Muscle of arm (tissue), 1 donor: ENCODE measurements at regions not wholly inside any gene's neighbourhood (a gene's known extent, or its start where the extent isn't known, plus 50 kb on each side); places are given as distances from the start of the nearest gene placed in this dataset.
"Not testable (repeated sequence)": the region's sequence is repeated elsewhere in the genome, so short reads cannot be mapped to it uniquely, and the experiment has no call there.

Source experiments
- DNase-seq: peaks from one replicate; pipeline ENCODE4 v3.0.0-alpha.2; 2013

GRCh38 chr20:58040447-58041290, 187.8 kb downstream of the ANKRD60 start:
- DNase-seq: no peak

GRCh38 chr20:58039274-58040092, 189.0 kb downstream of the ANKRD60 start:
- DNase-seq: no peak

GRCh38 chr20:58038123-58038654, 190.3 kb downstream of the ANKRD60 start:
- no peak for DNase-seq

GRCh38 chr20:58037631-58038030, 190.8 kb downstream of the ANKRD60 start:
- no peak for DNase-seq

GRCh38 chr20:58033026-58033536, 195.4 kb downstream of the ANKRD60 start:
- no peak for DNase-seq

GRCh38 chr20:58032599-58032998, 195.9 kb downstream of the ANKRD60 start:
- DNase-seq: no peak

- DNase-seq: not testable (repeated sequence)
Observed at GRCh38 chr20:58031350-58031749, 197.1 kb downstream of the ANKRD60 start.

GRCh38 chr20:58028123-58028522, 200.3 kb downstream of the ANKRD60 start:
- no peak for DNase-seq

GRCh38 chr20:58026361-58026760, 202.1 kb downstream of the ANKRD60 start:
- DNase-seq: no peak

GRCh38 chr20:58025233-58025632, 203.2 kb downstream of the ANKRD60 start:
- no peak for DNase-seq

- no peak for DNase-seq
Observed at GRCh38 chr20:58024241-58024721, 204.2 kb downstream of the ANKRD60 start.

- DNase-seq: no peak
Observed at GRCh38 chr20:58023781-58024180, 204.7 kb downstream of the ANKRD60 start.

- no peak for DNase-seq
Observed at GRCh38 chr20:58023346-58023745, 205.1 kb downstream of the ANKRD60 start.

- no peak for DNase-seq
Observed at GRCh38 chr20:58022711-58023110, 205.7 kb downstream of the ANKRD60 start.

GRCh38 chr20:58021481-58021880, 207.0 kb downstream of the ANKRD60 start:
- no peak for DNase-seq

GRCh38 chr20:58020656-58021454, 207.6 kb downstream of the ANKRD60 start:
- DNase-seq: no peak

- no peak for DNase-seq
Observed at GRCh38 chr20:58019850-58020625, 208.4 kb downstream of the ANKRD60 start.

GRCh38 chr20:58019027-58019849, 209.2 kb downstream of the ANKRD60 start:
- no peak for DNase-seq

GRCh38 chr20:58018590-58018989, 209.9 kb downstream of the ANKRD60 start:
- DNase-seq: no peak
